Astrocyte of the spinal cord (primary cell): ENCODE measurements at regions not wholly inside any gene's neighbourhood (a gene's known extent, or its start where the extent isn't known, plus 50 kb on each side); places are given as distances from the start of the nearest gene placed in this dataset.

Experiments
- DNase-seq: peaks from one replicate; pipeline ENCODE4 v3.0.0; 2011; ENCODE audit warnings: low read depth, low spot score
- H3K4me3 ChIP-seq: 2 replicates; pipeline ENCODE4 v1.5.1; 2011; ENCODE audit warnings: low read depth, mild to moderate bottlenecking, low read length, moderate library complexity
- CTCF ChIP-seq: IDR thresholded peaks from 2 replicates; pipeline ENCODE4 v1.5.1; 2012; ENCODE audit warnings: low read depth, mild to moderate bottlenecking, low read length, inconsistent platforms
- in situ Hi-C: cut with HindIII; loops from 2 replicates; pipeline ENCODE4 v1.10.0; 2017; ENCODE audit warnings: low sequenced_read_pairs

GRCh38 chr3:148077965-148078364 is 619.7 kb upstream of the AGTR1 start:
- H3K4me3 ChIP-seq, result no peak overlapping the region
- in situ Hi-C loops, result loop anchor here (25.0 kb wide), 1 partner anchor 691 kb away; no protein-coding TSS in a partner anchor
- TF ChIP-seq CTCF, result no peak
- DNase-seq, result no peak

- in situ Hi-C loops, result loop anchor here (25.0 kb wide), 1 partner anchor 691 kb away; no protein-coding TSS in a partner anchor
- no peak for TF ChIP-seq CTCF
- H3K4me3 ChIP-seq, result no peak overlapping the region
- DNase-seq, result no peak
These were observed 619.0 kb upstream of the AGTR1 start for GRCh38 chr3:148078658-148079057.

- peak overlapping the region; percentile 12 for H3K4me3 ChIP-seq
- DNase-seq, result peak; percentile 69
- TF ChIP-seq CTCF, result no peak
- in situ Hi-C loops, result loop anchor here (25.0 kb wide), 1 partner anchor 692 kb away; no protein-coding TSS in a partner anchor
These were observed 618.3 kb upstream of the AGTR1 start for GRCh38 chr3:148079370-148079769.

- H3K4me3 ChIP-seq, result no peak overlapping the region
- no peak for DNase-seq
- in situ Hi-C loops, result loop anchor here (25.0 kb wide), 1 partner anchor 695 kb away; no protein-coding TSS in a partner anchor
- TF ChIP-seq CTCF, result no peak
These were observed 615.8 kb upstream of the AGTR1 start for GRCh38 chr3:148081926-148082325.

- no peak overlapping the region for H3K4me3 ChIP-seq
- in situ Hi-C loops, result loop anchor here (25.0 kb wide), 1 partner anchor 695 kb away; no protein-coding TSS in a partner anchor
- no peak for TF ChIP-seq CTCF
- DNase-seq, result no peak
These were observed 615.0 kb upstream of the AGTR1 start for GRCh38 chr3:148082506-148083280.

GRCh38 chr3:148083526-148084182 is 614.0 kb upstream of the AGTR1 start:
- no peak for DNase-seq
- no peak for TF ChIP-seq CTCF
- in situ Hi-C loops, result loop anchor here (25.0 kb wide), 1 partner anchor 696 kb away; no protein-coding TSS in a partner anchor
- no peak overlapping the region for H3K4me3 ChIP-seq
